GM21515 (cell line): ENCODE measurements at regions not wholly inside any gene's neighbourhood (a gene's known extent, or its start where the extent isn't known, plus 50 kb on each side); places are given as distances from the start of the nearest gene placed in this dataset.
"Not testable (repeated sequence)": the region's sequence is repeated elsewhere in the genome, so short reads cannot be mapped to it uniquely, and the experiment has no call there.

Experiments used
- ATAC-seq: cut with Tn5 transposase; IDR thresholded peaks from one replicate; pipeline ENCODE4 v1.9.1; 2021; ENCODE audit not compliant: unreplicated experiment

GRCh38 chr14:40028991-40029390 lies 596.8 kb upstream of the FBXO33 start:
- no peak for ATAC-seq

- no peak for ATAC-seq
Observed at GRCh38 chr14:40025101-40025500, 592.9 kb upstream of the FBXO33 start.

DNA sequence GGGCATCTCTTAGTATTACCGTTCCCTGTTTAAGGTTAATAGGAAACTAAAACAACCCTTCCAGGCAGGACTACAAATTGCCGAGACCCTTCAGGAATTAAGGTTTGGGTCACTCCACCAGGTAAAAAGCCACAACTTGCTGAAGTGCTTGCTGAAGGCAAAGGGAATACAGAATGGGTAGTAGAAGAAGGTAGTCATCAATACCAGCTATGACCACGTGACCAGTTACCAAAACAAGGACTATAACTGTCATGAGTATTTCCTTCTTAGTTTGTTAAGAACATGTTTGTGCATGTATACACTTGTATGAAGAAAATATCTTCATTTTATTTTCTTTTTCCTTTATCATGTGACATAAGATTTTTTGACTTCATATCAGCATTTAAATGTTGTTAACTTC lies 578.7 kb upstream of the FBXO33 start:
- no peak for ATAC-seq

GRCh38 chr14:40009771-40010170 lies 577.5 kb upstream of the FBXO33 start:
- no peak for ATAC-seq

GRCh38 chr14:40008345-40008744 lies 576.1 kb upstream of the FBXO33 start:
- ATAC-seq: not testable (repeated sequence)

DNA sequence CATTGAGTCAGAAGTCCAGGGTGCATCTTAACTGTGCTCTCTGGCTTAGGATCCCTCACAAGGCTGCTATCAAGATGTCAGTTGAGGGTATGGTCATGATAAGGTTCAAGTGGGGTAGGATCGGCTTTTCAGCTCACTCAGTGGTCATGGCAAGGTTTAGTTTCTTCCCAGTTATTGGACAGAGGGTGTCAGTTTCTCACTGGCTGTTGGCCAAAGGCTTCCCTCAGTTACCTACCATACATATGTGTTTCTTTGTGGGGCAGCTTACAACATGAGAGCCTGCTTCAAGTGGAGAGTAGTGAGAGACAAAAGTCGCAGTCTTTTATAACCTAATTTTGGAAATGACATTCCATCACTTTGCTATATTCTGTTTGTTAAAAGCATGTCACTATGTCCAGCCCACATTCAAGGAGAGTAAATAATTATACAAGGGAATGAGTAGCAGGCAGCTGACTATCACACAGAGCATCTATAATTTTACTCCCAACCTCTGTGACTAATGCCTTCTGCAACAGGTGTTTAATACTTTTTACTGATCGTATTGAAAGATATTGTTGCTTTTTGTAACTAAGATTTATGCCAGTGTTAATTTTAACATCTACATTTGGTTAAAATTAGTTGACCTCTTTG lies 572.8 kb upstream of the FBXO33 start:
- ATAC-seq: no peak

- ATAC-seq: no peak
Observed at GRCh38 chr14:40003773-40004172, 571.5 kb upstream of the FBXO33 start.

DNA sequence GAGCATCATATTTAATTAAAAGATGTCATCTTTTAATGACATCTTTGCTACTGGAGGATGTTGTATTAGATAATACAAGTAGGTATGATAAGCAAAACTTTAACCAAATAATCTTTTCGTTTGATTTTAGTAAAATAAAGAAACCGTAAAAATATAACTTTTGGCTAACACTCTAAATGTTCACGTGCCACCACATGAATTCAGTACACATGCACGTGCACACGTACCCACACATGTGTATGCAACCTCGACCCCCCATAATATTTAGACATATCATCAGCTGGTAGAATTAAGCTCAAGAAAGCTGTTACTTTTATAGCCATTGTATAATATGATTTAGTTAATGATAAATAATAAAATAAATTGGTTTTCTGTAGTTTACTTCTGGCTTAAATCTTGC lies 566.6 kb upstream of the FBXO33 start:
- no peak for ATAC-seq

- ATAC-seq: no peak
Observed at GRCh38 chr14:39998114-39998513, 565.9 kb upstream of the FBXO33 start.

DNA sequence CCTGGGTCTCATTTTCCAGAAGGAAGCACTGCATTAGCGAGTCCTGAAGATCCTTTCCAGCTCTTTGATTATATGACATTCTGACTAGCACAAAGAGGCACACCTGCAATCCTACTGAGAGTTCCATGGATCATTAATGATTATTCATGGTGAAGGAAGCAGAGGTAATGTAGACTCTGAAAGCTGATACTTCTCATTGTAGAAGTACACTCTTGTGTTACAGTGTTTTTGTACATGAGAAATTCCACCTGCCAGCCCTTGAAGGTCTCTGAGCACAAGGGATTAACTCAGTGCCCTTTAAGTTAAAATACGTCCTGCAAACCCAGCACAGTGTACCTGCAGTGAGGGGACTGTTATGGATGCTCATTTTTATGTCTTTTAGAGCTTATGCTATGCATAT lies 558.8 kb upstream of the FBXO33 start:
- ATAC-seq: no peak

DNA sequence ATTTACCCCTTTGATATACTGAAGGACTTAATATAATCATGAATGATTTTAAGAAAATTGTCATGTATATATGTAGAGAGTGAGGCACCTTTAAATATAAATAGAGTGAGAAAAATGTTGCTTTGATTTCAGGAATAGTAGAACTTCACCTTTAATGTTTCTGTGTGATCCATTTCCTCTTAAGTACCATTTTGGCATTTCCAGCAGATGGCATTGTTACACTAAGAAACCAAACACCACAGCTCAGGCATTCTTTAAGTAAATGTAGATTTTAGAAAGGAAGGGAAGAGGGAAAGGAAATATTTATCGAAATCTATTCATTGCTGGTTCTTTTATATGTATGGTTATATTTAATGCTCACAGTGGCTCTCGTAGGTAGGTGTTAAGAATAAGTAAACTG lies 556.7 kb upstream of the FBXO33 start:
- ATAC-seq: no peak

DNA sequence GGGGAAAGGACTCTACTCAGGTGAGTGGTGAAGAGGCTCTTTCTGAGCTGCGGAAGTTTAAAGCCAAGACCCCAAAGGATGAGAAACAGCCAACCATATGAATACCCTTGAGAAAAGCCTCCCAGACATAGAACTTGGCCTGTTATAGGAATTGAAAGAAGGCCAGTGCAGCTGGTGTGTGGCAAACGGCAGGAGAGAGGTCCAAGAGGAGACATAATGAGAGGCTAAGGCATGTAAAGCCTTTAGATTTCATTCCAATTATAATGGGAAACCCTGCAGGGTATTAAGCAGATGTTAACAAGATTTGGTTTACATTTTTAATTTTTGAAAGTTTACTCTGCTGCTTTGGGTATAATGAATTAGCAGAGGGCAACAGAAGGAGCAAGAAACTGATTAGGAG lies 552.1 kb upstream of the FBXO33 start:
- no peak for ATAC-seq

DNA sequence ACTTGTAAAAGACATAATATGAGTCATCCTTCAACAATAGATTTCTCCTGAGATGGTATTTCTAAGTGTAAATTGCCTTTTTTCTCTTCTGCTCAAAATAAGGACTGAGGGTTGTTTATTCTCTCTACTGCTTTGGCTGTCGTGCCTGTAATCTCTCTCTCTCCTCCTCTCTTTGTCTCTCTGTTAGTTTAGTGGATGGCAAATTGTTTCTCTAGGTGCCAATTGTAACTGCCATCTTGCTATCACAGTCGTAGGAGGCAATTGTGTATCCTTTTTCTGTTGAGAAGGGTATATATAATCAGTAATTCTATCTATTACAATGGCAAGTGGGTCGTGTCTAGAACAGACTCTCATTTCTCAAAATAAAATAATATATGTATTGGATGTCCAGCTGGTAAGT lies 545.0 kb upstream of the FBXO33 start:
- ATAC-seq: no peak

- peak; percentile 94 for ATAC-seq
Observed at GRCh38 chr14:39974036-39974435, 541.8 kb upstream of the FBXO33 start.

DNA sequence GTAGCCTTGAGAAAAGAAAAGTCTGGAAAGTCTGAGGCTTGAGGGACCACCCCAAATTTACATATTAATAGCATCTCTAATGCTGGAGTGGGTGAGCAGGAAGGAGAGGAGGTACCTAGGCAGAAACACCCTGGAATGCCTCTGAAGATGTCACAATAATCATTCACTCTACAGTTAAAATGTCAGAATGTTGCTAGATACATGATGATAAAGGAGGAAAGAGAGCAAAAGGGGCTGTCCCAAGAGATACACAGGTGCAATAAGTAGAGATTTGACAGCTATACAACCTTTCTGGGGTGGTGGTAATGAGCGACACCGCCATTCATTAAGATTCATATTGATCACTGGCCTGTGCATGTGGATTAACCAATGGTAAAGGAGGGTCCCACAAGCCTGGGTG lies 540.5 kb upstream of the FBXO33 start:
- ATAC-seq: no peak

GRCh38 chr14:39967885-39968284 lies 535.7 kb upstream of the FBXO33 start:
- no peak for ATAC-seq

- ATAC-seq: peak; percentile 55
Observed at GRCh38 chr14:39957987-39958386, 525.8 kb upstream of the FBXO33 start.

DNA sequence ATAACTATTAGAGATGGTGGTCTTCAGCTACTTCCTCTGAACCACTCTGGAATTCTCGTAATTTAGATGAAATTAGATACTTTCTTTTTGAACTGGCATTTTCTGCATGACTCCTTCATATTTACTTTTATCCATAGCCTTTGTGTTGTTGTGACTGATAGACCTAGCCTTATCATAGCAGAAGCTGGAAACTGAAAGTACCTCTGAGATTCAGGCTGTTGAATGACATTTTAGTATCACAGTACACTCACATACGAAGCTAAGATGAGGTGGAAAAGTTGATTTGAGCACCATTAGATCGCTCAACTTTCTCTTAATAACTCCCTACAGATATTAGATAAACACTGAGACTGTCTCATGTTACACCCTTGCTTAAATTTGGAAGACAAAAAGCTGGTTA lies 525.1 kb upstream of the FBXO33 start:
- no peak for ATAC-seq

DNA sequence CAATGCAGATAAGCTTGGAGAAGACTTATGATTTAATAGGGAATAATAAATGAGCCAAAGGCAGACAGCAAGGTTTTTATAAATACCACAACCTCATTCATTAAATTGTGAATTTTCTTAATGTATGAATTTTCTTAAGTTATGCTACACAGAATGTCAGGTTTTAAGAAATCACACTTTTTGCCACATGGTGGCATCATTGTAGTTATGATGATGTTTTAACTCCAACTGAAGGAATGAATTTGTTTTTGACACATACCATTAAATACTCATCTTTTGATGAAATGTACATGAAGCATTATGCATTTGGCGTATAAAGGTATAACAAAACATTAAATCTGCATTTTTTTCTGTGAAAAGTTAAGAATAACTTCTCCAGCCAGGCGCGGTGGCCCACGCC lies 524.1 kb upstream of the FBXO33 start:
- no peak for ATAC-seq

DNA sequence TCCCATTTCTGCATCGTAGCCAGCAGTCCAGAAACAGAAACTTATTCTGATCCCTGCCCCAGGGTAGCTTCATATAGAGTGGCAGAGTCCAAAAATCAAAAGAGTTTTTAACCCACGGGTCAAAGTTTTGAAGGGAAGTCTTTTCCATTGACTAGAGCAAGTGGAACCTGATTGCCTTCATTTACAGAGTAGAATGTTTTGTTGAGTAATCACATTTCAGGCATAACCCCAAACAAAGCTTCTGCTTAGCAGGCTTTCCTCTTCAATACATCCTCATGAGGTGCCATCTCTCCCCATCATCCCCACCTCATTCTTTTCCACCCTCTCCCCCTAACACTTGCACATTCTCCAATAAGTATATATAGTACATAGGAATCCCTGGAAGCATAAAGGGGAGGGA lies 516.0 kb upstream of the FBXO33 start:
- ATAC-seq: no peak

DNA sequence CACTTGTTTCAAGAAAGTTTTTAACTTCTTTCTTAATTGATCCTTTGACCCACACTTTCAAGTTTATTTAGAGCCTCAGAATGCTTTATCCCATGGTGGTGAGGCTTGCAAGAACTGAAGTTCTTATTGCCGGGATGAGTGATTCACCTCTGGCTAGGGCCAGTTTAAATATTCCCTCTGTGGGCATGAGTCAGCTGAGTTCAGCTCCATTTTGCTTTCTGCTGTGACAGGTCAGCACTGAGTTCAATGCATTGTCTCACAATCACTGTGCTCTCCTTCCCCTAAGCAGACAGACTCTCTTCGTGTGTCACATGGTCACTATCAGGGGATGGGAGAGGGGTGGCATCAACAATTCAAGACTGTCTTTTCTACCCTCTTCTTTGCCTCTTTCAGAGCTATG lies 514.6 kb upstream of the FBXO33 start:
- no peak for ATAC-seq

GRCh38 chr14:39939023-39939422 lies 506.8 kb upstream of the FBXO33 start:
- no peak for ATAC-seq
